Medulla oblongata (tissue), 1 donor: ENCODE measurements at regions not wholly inside any gene's neighbourhood (a gene's known extent, or its start where the extent isn't known, plus 50 kb on each side); places are given as distances from the start of the nearest gene placed in this dataset.

Experiments
- DNase-seq: peaks from one replicate; pipeline ENCODE4 v3.0.0-alpha.2; 2015; ENCODE audit errors: extremely low spot score

DNA sequence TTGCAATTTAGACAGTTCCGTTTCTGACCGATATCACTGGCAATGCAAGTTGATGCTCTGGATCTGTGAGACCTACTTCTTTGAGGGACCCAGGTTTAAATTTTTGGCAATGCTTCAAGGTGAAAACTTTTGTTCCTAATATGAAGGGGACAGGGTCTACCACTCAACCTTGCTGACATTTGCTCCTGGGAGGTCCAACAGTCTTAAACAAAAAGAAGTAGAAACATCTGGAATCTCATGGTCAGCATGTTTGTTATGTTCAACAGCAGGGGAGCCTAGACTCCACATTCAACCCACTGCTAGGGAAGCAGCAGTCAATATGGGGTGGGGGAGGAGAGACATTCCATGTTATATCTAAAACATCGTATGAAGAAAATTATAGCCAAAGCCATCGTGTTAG lies 196.4 kb downstream of the SIM1 start:
- DNase-seq = no peak

DNA sequence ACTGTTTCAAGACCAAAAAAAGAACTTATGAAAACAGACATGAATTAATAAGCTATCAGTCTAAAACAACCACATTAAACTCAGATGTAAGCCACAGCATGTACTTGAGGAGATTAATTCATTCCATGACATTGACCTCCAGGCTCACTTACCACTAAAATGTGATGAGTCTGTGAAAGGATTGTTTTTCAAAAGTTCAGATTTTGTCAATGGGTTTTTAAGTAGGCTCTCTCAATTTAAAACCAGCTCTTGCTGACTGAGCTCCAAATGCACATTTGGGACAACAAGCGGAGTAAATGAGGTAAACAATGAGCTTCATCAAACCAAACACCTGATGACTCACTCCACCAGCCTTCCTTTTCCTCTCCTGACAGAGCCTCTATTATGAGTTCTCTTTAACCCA lies 197.0 kb downstream of the SIM1 start:
- no peak for DNase-seq

DNA sequence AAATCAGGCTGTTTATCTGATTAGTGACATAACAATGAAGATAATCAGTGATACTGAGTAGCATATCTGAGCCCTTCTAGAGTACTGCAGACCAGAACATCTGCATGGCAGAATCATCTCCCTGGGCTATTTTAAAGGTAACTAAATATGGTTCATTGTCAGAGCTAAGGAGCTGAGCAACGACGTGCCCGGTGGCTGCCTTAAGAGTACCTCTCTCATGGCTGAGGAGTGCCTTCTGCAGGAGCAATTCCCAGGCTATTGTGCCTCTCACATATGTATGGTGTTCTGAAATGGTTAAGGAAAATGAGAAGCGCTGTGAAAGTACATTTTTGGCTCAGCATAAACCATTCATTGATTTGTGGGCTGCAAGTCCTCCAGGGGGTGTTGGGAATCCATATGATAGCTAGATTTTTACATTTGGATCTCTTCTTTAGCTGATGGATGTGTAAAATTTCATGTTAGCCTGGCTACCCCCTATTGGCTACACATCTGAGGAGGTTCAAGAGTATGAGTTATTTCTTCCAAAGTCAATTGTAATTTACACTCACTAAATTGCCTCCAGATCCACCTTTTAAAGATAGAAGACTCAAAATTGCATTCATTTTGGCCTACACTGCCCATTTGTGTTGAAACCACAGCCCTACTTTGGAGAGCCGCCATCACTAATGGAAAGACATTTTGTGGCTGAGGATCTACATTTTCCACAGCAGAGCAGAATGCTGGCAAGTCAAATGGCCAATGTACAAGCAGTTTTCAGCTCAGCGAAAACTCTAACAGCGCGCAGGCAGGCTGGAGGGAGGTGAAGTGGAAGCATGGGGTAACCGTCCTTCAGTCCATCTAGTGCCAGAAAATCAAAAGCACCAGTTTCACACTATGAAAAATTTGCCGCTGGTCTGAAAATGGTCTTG lies 198.0 kb downstream of the SIM1 start:
- DNase-seq = no peak

DNA sequence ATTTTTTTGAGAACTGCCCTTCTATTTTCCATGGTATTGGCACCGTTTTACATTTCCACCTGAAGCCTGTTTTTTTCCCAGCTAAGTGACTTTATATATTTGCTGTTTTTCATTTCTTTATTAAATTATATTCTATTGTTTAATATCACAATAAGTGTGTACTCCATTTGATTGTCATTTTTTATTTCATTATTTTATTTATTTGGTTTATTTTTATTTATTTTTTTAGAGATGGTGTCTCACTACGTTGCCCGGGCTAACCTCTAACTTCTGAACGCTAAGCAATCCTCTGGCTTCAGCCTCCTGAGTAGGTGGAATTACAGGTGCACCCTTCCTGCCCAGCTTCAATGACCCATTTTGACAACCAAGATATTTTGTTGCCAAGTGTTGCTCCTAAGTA lies 202.6 kb downstream of the SIM1 start:
- no peak for DNase-seq

DNA sequence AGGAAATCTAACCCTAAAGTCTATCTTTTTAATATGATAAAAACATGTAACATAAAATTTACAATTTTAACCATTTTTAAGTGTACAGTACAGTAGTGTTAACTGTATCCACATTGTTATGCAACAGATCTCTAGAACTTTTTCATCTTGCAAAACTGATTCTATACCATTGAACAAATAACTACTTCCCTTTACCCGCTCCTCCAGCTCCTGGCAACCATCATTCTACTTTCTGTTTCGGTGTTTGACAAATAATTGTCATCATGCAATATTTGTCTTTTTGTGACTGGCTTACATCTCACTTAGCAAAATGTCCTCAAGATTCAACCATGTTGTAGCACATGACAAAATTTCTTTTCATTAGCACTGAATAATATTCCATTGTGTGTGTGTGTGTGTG lies 203.2 kb downstream of the SIM1 start:
- no peak for DNase-seq

DNA sequence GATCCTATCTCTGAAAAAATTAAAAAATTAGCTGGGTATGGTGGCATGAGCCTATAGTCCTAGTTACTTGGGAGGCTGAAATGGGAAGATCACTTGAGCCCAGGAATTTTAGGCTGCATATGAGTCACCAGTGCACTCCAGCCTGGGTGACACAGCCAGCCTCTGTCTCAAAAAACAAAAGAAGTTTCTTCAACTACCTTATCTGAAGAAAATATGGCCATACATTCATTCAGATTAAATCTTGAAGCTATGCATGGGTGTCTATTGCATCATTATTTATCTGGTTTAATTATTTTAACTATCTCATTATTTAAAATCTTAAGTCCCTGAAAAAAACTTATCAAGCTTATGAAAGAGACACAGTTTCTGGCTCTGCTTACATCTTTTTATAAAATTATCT lies 204.1 kb downstream of the SIM1 start:
- no peak for DNase-seq

DNA sequence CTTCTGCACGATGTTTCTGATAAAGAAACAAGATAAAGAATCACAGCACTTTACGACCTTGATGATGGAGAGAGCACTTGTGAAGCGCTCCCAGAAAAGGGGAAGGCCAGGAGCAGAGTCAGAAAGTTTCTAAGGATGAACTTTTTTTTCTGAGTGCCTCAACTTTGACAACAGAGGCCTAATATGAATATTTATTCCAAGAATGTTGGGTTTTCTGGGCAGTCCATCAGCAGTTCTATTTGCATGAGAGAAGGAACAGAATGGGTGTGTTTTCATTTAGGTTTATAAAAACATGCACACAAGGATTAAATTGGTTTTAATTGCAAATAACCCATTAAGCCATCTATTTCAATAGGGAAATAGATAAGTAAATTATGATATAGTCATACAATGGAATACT lies 204.9 kb downstream of the SIM1 start:
- DNase-seq = no peak

DNA sequence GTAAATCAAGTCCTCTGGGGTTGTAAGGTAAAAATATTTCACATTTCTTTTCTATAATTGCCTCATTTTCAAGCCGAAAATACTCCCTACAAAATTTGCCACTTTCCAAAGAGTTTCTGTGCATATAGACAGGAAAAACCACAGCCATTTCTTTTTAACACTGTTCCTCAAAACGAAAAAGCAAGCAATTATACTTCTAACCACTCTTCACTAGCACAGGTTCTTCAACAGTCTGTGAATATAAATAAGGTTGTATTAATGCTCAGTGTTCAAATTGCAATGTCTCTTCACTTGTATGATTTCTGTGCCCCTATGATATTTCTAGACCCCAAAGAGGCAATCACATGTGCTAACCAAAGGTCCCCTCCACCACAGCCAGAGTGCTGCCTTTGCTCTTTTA lies 206.0 kb downstream of the SIM1 start:
- DNase-seq = no peak

DNA sequence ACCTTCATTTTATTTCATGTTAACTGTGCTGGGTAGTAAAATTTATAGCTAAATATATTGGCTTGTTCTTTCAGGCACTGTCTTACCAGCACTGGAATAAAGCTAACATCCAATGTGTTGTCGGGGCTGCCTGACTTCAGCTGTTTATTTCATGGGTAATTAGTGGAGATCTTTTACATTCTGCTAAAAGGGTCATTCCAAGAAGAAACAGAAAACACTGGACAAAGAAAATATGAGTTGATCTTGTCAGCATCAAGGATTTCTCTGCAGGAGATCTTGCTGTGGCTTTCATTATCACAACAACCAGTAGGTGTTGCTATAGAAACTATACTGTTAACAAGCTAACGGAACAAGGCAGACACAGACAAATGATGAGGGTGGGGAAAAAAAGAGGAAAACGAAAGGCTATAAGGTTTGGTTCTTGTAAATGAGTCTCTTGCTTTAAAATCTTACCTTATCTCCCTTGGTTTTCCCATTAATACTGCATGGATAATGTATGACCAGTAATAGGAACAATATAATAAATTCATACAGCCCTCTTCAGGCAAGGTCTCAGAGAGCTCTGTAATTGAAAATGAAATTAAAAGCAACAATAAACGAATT lies 206.8 kb downstream of the SIM1 start:
- DNase-seq = no peak

DNA sequence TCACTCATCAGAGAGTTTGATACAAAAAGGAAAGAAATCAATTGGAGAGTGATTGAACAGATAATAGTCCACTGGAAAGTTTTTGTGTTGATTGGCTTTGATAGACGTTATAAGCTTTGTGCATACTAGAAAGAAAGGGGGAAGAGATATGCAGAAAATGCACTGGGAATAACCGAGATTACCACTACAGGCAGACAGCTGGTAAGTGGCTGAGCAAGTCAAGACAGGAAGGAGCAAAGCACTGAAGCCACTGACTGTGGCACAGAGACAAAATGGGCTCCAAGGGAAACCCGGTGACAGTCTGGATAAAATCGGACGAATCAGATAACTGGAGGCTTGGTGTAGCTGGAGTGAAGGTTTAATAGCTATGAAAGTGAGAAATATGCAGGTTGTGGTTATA lies 209.0 kb downstream of the SIM1 start:
- DNase-seq = no peak

DNA sequence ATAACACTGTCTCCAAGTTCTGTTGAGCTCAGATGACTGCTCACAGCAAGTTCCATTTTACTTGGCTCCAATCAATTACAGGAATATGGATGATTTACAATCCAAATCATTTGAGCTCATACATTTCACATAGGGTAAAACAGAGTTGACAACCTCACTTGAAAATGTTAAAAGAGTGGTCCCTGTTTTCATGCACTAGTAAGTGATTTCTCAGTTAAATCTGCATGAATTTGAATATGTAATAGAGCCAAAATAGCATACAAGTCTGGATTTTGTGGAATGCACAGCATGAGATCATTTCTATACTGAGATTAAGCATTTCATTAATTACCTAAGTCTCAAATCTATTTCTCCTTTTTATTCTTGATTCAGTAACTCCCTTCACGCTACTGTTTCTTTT lies 217.6 kb downstream of the SIM1 start:
- no peak for DNase-seq

DNA sequence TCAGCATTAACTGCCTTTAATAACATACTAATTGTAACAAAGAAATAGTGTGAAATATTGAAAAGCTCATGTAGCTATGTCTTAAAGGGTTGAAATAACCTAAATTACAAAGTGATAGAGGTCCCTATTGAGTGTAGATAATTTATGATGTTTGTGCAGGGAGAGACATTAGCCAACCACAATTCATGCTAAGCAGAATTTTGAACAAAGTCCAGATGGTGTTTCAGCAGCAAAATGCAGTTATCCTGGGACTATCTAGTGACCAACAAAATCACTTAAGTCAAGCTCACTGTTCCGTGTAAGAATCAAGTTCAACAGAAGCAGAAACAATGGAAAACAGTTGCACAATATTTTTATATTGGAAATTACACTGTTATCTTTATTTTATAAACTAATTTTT lies 218.5 kb downstream of the SIM1 start:
- no peak for DNase-seq

DNA sequence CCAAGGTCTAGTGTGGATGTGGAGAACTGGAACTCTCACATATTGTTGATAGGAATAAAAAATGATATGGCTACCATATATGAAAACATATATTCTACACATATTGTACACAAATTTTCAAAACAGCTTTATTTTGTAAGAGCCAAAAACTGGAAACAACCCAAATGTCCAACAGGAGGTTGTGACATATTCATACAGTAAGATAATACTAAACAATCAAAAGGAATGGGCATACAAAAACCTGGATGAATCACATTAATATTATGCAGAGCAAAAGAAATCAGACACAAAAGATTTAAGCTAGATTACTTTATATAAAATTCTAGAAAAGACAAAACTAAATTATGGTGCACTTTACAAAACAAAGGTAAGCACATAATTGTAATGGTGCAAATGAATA lies 223.9 kb downstream of the SIM1 start:
- no peak for DNase-seq

DNA sequence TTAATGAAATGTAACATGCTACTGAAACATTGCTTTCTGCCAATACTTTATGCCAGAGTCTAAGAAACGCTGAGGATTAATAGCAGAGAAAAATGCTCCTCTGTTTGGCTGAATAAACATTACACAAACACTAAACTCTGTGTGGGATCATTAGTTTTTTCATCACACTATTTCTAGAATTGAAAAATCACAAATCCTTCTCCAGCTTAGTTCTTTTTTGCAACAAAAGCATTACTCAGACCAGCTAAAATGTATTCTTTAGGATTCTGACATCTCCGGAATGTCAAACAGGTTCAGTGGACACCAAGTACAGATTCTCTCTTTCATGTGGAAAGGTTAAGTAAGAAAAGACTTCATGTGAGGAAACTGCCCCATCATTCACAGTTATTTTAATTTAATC lies 226.9 kb downstream of the SIM1 start:
- no peak for DNase-seq

DNA sequence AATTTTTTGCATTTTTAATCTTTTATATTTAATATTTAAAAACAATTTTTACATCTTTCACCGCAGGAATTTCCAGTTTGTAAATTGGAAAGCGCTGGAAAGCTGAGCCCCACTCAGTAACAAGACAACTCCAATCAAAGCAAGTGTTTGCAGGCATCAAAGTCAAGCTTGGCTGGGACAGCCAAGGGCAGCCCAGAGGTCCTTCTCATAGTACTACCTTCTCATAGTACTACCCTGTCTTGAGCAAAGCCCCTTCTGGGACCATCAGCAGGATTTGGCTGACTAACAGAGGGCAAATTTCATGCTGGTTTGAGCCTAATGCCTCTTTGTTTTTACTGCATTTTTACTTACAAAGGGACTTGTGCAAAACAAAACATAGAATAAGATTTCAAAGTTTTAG lies 228.3 kb downstream of the SIM1 start:
- no peak for DNase-seq

DNA sequence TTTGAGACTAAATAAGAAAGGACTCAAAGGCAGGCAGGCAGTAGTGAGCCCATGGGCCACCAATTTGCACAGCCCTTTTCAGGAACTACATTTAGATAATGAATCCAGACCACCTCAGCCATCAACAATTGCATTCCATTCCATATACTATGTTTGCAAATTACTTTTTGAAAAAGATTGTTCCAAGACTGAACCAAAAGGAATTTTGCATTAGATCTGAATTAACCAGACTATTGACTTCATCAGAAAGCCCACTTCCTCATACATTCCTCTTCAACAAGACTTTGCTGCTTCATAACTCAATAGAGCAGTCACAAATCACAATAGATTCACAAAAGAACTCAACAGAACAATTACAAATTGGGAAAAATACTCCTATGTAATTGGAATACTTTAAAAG lies 229.1 kb downstream of the SIM1 start:
- no peak for DNase-seq

DNA sequence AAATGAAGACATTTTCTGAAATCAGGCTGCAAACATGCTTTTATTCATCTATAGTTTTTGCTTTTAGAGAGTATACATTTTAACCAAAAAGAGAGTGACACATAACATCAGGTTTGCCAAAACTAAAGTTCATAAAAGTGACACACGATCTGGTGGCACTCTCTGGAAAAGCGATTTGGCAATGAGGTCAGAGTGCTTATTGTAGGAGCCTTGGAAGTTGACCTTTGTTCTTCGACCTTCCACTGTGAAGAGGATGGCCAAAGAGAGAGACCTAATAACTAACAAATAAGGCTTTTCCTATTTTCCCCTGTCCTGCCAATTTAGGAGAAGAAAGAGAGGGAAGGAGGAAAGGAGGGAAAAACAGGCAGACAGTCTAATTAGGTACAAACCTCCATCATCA lies 230.1 kb downstream of the SIM1 start:
- no peak for DNase-seq

DNA sequence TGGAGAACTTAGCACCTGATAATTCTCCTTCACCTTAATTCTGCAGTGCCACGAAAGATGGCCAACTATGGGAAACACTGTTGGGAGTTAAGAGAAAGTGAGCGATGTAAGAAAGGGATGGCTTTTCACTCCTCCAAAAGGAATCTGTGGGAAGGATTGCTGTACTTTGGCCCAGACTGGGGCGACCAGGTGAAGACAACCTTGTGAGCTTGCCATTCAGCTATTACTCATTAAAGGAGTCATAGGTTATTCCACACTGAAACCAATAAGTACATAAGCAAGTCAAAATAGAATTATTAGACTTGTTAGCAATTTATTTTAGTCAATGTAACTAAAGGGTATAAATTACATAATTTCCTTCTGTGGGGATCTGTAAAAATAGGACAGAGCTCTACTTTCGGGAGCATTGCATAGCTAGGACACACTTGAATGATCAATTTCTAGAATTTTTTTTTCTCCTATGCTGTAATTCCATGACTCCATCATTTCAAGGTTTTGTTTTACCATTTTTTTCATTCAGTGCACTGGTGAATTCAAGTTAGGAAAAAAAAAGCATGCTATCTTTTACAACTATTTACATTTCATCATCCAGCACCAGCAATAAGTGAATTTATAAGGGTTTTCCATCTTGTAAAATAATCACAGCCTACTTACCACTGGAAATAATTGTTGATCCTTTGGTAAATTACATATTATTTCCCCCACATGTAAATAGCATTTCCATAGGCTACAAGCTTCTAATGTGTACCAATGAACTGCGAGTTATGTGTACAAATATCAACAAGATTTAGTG lies 231.7 kb downstream of the SIM1 start:
- no peak for DNase-seq

DNA sequence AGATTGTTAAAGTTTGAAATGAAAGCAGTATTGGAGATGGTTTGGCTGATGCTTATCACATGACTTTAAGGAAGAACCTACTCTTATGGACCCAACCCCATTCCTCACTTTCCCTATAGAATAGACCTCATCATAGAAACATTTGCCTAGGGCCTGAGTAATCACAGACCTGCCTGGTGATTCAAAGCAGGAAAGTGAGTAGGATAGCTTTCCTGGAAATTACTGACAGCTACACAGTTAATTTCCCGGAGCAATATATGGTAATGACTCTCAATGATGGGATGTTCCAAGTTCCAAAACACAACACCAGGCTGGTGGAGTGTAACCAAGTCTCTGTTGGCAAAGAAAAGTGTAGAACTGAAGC lies 233.8 kb downstream of the SIM1 start:
- no peak for DNase-seq

DNA sequence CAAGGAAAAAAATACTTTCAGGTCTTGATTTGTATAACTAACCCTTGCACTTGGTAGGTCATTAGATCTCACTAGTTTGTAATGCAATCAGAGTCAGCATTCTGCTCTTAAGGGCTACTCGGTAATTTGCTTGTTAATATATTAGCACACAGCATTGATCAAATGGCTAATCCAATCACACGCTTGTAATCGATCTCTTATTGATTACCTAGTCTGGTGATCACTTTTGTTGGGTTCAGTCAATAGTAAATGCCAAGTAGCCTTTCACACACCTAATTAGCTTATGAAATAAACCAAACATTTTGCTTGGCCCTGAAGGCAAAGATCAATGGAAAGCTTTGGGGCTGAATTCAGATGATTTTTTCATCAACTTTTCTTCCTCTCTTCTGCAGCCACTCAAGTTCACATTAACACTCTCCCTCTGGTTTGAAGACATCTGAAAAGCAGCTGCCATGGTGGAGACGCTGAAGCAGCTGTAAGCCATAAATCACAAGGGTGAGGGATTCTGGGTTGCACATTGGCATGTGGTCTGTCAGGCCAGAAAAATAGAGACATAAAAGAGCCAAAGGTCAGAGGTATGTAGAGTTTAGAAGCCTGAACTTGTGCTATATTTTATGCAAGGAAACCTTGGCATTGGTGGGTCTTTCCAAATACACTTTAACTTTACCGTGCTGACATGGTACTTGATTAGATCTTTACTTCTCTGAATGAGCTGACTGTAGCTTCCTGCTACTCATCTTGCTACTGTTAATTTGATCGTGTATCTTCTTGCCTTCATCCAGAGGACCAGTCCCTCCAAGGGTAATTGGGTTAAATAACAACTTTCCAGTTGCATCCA lies 234.4 kb downstream of the SIM1 start:
- no peak for DNase-seq

DNA sequence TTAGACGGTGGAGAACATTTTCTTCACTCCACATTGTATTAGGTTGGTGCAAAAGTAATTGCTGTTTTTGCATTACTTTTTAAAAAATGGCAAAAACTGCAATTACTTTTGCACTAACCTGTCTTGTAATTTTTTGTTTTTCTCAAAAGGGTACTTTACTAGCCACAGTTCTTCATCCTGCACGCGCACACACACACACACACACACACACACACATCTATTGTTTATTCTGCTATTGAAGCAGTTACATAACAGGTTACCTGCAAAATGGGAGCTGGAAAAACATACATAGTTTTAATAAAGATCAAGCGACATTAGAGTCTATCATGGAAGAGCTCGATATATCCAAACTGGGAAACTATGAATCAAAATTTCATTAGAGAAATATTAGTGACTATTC lies 235.2 kb downstream of the SIM1 start:
- DNase-seq = no peak

DNA sequence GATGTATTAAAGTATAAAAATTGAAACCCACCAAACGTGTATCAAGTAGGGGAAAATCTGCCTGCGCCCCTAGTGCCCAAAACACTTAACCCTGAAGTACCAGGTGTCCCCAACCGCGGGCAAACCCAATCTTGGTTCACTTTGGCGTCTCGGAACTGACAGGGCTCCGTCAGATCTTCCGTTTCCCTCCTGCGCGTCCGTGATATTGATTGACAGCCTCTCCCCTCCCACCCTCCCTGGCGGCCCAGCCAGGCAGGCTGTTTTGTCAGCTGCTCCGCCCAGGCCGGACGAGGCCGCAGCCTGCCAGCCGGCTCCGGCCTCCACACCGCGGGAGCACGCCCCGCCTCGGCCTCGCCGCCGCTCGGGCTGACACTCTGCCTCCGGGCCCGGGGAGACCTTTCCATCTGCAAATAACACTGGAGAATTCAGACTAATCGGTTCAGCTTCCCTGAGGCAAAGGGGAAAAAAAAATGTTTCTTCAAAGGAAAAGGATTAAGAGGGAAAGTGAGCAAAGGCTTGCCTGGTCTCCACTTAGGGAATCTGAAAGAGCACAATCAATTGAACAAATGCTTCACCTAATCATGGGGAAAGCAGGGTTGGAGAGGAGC lies 234.9 kb upstream of the MCHR2 start:
- peak; percentile 64 for DNase-seq
